Fibroblast of lung (primary cell): ENCODE measurements at regions not wholly inside any gene's neighbourhood (a gene's known extent, or its start where the extent isn't known, plus 50 kb on each side); places are given as distances from the start of the nearest gene placed in this dataset.

Experiments used
- EZH2 ChIP-seq: IDR thresholded peaks from 2 replicates; pipeline ENCODE4 v1.5.1; 2012; ENCODE audit warnings: low read length, control low read depth, mild to moderate bottlenecking; ENCODE audit errors: missing control alignments
- TF ChIP-seq, protein P1 (sequence below), 2 donors: IDR thresholded peaks in 1 of 2; conservative IDR thresholded peaks in 1 of 2; 1 replicate in 1 of 2; 2 replicates in 1 of 2; pipeline ENCODE4 v1.5.1; 2011 to 2012; ENCODE audit warnings: low read length in 2 of 2, control low read depth in 1 of 2, inconsistent platforms in 1 of 2, low read depth in 1 of 2, mild to moderate bottlenecking in 1 of 2

DNA sequence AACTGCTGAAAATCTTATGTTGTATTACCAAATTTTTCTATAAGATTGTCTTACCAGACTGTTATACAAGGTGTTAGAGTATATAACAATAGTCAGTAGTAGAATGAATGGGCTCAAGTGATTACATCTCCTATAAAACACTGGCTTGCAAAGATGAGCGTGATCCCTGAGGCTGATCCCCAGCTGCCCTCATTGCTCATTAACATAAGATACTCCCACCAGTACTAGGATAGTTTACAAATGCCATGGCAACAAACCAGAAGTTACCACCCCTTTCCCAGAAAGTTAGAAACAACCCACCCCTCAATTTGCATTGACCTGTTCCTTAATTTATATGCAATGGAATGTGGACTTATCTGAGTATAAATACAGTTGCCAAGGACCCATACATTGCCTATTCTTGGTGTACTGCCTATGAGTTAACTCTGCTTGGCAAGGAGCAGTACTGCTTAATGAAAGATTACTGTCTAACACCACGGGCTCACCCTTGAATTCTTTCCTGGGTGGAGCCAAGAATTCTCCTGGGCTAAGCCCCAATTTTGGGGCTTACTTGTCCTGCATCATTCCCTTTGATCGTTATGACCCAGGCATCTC lies 252.8 kb upstream of the CHD6 start:
- TF ChIP-seq, protein P1, sequence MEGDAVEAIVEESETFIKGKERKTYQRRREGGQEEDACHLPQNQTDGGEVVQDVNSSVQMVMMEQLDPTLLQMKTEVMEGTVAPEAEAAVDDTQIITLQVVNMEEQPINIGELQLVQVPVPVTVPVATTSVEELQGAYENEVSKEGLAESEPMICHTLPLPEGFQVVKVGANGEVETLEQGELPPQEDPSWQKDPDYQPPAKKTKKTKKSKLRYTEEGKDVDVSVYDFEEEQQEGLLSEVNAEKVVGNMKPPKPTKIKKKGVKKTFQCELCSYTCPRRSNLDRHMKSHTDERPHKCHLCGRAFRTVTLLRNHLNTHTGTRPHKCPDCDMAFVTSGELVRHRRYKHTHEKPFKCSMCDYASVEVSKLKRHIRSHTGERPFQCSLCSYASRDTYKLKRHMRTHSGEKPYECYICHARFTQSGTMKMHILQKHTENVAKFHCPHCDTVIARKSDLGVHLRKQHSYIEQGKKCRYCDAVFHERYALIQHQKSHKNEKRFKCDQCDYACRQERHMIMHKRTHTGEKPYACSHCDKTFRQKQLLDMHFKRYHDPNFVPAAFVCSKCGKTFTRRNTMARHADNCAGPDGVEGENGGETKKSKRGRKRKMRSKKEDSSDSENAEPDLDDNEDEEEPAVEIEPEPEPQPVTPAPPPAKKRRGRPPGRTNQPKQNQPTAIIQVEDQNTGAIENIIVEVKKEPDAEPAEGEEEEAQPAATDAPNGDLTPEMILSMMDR (conservative IDR thresholded peaks at IDR 0.05 in 1 of 2, IDR thresholded peaks at IDR 0.05 in 1 of 2; ENCODE audit: low read depth in 1 of 2, low read length in 2 of 2) = no peak
- no peak for TF ChIP-seq EZH2
